Stimulated activated CD8-positive, alpha-beta memory T cell treated with anti-CD3 and anti-CD28 coated beads, Interleukin-7, amount 100 ng/mL, for 24 hours (primary cell): ENCODE measurements at regions not wholly inside any gene's neighbourhood (a gene's known extent, or its start where the extent isn't known, plus 50 kb on each side); places are given as distances from the start of the nearest gene placed in this dataset.

Experiments
- DNase-seq: peaks from one replicate; pipeline ENCODE4 v3.0.0-alpha.2; 2020; ENCODE audit warnings: low read depth

- DNase-seq: no peak
Measured at GRCh38 chr9:38312406-38312805, 80.1 kb upstream of the ALDH1B1 start.

GRCh38 chr9:38311382-38312270 is 80.9 kb upstream of the ALDH1B1 start:
- no peak for DNase-seq

DNA sequence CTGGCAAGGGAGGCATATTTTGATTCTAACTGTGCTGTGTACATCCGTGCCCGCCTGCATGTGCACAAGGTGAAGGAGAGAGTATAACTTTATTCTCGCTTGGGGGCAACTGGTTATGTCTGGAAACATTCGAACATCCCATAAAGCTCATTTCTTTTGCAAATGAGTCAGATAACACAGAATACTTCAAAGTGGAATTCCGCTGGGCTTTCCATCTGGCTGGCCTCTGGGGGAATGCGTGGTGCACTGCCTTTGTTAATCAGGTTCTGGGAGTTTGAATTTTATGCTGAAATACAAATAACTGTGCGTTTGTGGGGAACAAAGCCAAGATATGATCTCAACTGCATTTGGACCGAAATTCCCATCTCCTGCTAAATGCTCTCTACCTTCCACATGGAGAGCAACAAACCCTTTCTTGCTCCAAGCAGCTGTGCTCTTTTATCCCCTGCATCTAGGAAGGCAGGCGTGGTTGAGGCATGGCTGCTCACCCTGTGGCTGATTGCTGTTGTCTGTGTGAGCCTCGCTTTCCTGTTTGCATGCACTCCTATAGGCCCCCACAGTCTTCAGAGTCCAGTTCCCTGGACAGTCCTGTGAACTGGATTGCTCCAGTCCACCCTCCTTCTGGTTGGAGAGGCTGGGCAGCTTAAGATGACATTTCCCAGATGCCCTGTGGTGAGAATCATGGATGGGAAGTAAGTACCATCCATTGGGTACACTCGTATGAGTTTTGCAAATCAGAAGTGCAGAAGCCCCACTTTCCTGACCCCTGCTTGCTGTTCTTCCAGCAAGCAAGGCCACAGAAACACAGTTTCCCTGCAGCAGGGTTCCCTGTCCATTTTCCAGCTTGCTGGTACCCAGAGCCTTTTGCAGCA is 82.9 kb upstream of the ALDH1B1 start:
- DNase-seq: no peak

DNA sequence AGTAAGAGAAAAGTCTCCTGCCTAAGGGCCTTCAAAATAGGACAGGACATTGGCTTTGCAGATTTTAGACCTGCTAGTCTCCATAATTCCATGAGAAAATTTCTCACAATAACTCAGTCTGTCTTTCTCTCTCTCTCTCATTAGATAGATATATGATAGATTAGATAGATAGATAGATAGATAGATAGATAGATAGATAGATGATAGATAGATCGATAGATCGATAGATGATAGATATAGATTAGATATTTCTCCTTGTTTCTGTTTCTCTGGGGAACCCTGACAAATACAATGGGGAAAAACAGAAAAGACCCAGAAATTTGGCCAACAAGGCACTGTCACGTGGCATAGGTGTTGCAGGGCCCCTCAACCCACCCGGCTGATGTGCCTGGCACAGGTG is 84.4 kb upstream of the ALDH1B1 start:
- no peak for DNase-seq

DNA sequence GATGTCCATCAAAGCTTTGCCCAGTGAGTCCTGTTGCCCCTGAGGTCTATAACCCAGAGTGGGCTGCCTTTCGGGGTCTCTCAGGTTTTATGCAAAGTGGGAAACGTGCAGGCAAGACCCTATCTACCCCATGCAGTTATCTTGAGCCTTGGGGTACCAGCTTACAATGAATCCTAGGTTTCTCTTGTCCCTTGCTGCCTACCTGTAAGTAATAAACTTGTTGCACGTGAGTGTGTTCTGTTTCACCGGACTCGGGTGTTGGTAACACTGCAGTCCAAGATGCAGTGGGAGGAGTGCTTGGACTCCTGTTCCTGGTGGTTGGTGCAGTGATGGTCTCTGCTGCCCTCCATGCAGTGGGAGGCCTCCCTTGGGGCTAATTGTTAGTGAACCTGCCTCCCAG is 85.6 kb upstream of the ALDH1B1 start:
- no peak for DNase-seq

DNA sequence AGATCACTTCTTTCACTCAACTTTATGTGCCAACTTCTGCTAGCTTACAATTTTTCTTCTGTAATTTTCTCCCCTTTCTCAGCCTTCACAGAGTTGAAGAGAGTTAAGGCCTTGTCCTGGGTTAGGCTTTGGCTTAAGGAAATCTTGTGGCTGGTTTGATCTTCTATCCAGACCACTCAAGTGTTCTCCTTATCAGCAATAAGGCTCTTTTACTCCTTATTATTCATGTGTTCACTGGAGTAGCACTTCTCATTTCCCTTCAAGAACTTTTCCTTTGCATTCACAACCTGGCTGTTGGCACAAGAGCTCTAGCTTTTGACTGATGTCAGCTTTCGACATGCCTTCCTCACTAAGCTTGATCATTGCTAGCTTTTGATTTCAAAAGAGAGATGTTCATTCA is 86.9 kb upstream of the ALDH1B1 start:
- no peak for DNase-seq

- no peak for DNase-seq
Measured at GRCh38 chr9:38301376-38302106, 91.0 kb upstream of the ALDH1B1 start.

DNA sequence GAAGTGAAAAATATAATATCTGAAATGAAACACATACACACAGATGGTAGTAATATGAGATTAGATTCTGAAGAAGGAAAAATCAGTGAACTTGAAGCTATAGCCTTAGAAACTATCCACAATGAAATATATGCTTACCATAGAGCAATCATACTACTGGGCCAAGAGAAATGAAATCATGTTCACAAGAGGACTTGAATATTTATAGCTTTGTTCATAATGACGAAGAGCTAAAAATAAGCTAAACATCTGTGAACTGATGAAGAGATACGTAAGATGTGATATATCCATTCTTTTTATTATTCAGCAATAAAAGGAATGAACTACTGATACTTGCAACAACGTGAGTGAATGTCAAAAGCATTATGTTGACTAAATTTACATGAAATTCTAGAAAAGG is 92.6 kb upstream of the ALDH1B1 start:
- no peak for DNase-seq

- no peak for DNase-seq
Measured at GRCh38 chr9:38298904-38299303, 93.6 kb upstream of the ALDH1B1 start.

- DNase-seq: no peak
Measured at GRCh38 chr9:38298503-38298902, 94.0 kb upstream of the ALDH1B1 start.

- DNase-seq: no peak
Measured at GRCh38 chr9:38296807-38297206, 95.7 kb upstream of the ALDH1B1 start.

GRCh38 chr9:38295764-38296163 is 96.7 kb upstream of the ALDH1B1 start:
- DNase-seq: no peak

DNA sequence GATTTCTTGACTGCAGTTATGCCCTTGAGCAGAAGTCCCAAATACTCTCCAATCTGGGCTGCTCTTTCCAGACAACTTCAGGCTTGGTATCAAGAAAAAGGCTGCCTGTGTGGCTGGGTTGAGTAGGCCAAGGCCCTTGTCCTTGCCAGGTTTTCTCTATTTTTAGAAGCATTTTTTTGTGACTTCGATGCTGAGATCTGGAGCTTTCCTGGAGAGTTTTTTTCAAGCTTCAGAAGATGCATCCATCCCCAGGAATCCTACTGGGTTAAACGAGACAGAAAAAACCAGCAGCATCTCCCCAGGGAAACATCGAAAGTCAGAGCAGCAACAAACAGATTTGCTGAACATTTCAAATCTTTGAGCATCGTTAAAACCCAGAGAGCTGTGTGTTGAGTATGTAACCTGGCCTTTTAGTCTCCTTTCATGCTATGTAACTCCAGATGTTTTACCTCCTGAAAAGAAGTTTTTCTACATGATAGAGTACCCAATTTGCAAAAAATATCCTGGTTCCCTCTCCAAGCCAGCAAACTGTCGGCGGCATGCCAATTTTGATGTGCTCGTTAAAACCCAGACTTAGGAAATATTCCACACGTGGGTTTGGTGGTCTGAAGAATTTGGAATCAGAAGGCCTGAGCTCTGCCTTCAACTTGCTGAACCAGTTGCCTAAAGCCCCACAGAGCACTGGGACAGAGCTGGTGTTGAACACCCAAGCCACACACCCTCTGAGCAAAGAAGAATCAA is 98.1 kb upstream of the ALDH1B1 start:
- no peak for DNase-seq

DNA sequence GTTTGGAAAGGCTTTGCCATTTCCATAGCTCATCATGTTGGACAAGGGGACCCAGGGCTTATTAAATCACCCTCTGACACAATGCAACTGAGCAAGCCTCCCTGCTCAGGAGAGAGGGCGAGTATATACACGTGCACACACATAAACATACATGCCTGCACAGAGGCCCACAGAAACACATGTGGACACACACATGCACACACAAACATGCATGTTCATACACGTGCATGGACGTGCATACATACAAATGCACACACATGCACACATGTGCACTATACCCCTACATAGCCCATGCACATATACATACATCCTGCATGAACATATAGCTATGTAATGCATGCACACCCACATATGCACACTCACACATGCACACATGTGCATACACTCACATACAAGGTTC is 99.5 kb upstream of the ALDH1B1 start:
- DNase-seq: no peak

- no peak for DNase-seq
Measured at GRCh38 chr9:38292480-38292879, 100.0 kb upstream of the ALDH1B1 start.

DNA sequence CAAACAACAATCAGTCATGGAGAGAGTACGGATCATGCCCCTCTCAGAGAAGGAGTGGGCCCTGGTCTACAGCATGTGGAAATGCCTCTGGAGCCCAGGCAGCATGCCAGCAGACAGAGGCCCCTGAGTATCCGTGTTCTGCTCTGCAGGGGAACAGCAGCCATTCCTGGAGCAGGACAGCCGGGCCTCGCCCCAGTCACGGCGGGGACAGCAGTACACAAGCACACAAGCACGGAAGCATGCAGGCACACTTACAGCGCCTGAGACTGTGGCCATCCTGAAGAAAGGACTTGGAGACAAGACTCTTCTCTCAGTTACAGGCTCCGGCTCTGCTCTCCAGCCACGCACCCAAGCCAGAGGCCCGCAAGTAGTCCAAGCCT is 102.6 kb upstream of the ALDH1B1 start:
- DNase-seq: no peak

DNA sequence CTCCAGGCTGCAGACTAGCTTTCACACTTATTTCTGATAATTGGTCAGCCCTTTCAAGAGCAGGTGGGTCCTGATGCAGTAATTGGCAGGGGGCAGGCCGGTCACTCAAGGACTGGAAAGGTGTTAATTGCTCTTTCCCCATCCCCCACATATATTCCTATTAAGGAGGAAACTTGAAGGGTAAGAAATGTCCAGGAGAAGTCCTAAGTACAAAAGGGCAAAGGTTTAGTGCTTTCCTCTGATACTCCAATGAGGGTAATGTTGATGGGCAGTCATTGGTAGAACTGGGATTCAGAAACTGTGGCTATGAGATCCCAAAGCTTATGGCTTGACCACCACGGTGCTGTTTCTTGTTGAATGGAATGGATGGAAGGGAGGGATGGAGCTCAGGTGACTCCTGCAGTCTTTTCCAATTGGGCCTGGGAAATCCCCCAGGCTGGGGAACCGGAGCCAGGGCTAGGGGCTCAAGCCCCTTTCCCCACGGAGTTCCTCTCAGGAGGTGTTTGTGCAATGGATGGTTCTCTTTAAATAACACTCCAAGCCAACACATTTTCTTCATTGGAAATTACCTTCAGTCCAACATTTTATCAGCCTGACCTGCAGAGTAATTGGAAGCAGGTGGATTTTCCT is 103.2 kb upstream of the ALDH1B1 start:
- DNase-seq: no peak

DNA sequence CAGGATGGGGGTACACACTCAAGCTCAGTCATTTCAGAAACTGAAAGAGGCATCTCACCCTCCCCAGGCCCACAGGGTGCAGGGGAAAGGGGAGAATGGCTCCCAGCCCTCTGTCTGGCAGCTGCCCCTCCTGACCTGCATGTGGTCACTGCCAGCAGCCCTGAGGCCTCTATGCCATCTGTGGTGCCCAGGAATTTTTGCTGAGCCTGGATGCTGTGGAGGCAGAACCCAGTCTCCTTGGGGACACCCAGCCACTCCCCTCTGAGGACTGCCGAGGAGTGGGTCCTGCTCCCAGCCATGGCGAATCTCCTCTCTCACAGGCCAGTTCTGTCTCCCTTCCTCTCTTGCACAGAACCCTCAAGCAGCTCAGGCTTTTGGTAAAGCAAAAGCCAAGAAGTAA is 104.0 kb upstream of the ALDH1B1 start:
- DNase-seq: no peak

GRCh38 chr9:38287420-38287985 is 105.0 kb upstream of the ALDH1B1 start:
- no peak for DNase-seq

DNA sequence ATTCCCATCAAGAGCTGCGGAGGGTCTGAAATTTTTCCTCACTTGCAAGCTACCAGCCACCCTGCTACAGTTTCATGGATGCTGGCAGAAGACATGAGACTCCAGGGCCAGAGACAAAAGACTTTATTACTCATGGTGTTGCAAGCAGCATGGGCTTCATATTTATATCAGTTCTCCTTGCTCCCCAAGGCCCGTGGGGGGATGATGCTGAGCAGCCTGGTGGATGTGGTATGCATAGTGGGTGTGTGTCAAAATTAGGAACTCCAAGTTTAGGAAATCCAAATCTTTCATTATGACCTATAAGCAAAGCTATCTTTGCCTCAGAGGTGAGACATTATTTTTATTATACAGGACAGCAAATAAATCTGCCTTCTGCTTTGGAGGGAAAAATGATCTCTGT is 105.7 kb upstream of the ALDH1B1 start:
- DNase-seq: no peak

DNA sequence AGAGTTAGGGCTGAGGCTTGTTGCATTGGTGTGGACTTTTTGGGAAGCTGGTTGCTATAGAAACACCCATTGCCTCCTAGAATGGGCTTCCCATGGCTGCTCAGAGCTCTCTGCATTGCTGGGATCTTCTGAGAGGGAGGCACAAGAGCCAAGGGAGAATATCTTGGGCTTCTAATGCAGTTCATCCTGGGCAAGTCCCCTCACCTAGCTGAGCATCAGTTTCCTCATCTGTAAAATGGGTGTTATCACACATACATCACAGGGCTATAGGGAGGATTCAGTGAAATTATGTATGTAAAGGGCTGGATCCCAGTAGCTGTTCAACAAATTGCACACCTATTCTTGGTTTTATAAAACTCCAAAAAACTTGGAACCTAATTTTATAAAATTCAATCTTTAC is 106.1 kb upstream of the ALDH1B1 start:
- no peak for DNase-seq
